ENCODE measurements at regions not wholly inside any gene's neighbourhood (a gene's known extent, or its start where the extent isn't known, plus 50 kb on each side); places are given as distances from the start of the nearest gene placed in this dataset.

DNA sequence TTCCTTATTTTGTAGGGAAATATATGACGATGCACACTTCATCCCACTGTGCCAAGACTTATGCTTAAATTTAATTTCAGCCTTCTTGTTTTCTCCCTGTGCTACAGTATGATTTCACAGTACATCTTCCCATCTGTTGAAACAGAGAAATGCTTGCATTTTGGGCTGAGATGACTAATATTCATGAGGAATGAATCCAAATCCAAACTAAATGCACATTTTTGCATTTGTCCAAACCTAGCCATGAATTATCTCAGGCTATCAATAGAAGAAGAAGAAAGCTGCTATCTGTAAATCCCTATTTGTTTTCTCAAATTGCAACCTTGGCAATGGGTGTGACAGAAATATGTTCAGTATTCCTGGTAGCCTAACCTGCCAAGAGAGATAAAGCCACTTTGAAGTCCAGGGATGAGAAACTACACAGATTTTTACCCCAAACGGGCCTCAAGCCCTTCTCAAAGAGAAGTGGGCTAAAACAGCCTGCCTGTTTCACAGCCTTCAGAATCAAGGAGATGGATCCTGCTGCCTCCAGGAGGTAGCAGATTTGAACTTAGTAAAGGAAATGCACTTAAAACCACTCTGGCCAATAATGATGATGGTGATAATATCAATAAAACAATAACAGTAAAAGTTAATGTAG is 306.9 kb upstream of the NT5C1B start:
- Histone ChIP-seq H3K79me2 (ENCODE audit: insufficient read depth, low read length) (no peaks in the 10 kb centered on the region), H3K4me2 (ENCODE audit: low read depth, low read length, poor library complexity, severe bottlenecking) (no peak overlapping the region), H3K4me3 (ENCODE audit: low read length, poor library complexity, severe bottlenecking) (no peak overlapping the region), H3K9me3 (ENCODE audit: insufficient read depth, low read depth, low read length) (no peaks in the 10 kb centered on the region), H3K9me2 (replicated peaks; ENCODE audit: low read depth, low read length) (no peaks in the 10 kb centered on the region), H3K9ac (ENCODE audit: low read depth, low read length, poor library complexity, severe bottlenecking) (no peak overlapping the region), H2AFZ (ENCODE audit: low read length) (no peak overlapping the region), H3K27me3 (ENCODE audit: insufficient read depth, low read length, poor library complexity, severe bottlenecking) (no peaks in the 10 kb centered on the region), H3K36me3 (ENCODE audit: insufficient read depth, low read length) (no peaks in the 10 kb centered on the region), H3K4me1 (ENCODE audit: insufficient read depth, low read length, poor library complexity, severe bottlenecking) (no peaks in the 10 kb centered on the region), H4K20me1 (ENCODE audit: insufficient read depth, low read length, poor library complexity, severe bottlenecking) (no peaks in the 10 kb centered on the region), H3F3A (ENCODE audit: low read depth) (no peaks in the 10 kb centered on the region)
- TF ChIP-seq EZH2phosphoT487 (IDR thresholded peaks at IDR 0.05; ENCODE audit: borderline replicate concordance), result no peak
- TF ChIP-seq, protein P1, sequence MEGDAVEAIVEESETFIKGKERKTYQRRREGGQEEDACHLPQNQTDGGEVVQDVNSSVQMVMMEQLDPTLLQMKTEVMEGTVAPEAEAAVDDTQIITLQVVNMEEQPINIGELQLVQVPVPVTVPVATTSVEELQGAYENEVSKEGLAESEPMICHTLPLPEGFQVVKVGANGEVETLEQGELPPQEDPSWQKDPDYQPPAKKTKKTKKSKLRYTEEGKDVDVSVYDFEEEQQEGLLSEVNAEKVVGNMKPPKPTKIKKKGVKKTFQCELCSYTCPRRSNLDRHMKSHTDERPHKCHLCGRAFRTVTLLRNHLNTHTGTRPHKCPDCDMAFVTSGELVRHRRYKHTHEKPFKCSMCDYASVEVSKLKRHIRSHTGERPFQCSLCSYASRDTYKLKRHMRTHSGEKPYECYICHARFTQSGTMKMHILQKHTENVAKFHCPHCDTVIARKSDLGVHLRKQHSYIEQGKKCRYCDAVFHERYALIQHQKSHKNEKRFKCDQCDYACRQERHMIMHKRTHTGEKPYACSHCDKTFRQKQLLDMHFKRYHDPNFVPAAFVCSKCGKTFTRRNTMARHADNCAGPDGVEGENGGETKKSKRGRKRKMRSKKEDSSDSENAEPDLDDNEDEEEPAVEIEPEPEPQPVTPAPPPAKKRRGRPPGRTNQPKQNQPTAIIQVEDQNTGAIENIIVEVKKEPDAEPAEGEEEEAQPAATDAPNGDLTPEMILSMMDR (conservative IDR thresholded peaks at IDR 0.05; ENCODE audit: low read length), result no peak

DNA sequence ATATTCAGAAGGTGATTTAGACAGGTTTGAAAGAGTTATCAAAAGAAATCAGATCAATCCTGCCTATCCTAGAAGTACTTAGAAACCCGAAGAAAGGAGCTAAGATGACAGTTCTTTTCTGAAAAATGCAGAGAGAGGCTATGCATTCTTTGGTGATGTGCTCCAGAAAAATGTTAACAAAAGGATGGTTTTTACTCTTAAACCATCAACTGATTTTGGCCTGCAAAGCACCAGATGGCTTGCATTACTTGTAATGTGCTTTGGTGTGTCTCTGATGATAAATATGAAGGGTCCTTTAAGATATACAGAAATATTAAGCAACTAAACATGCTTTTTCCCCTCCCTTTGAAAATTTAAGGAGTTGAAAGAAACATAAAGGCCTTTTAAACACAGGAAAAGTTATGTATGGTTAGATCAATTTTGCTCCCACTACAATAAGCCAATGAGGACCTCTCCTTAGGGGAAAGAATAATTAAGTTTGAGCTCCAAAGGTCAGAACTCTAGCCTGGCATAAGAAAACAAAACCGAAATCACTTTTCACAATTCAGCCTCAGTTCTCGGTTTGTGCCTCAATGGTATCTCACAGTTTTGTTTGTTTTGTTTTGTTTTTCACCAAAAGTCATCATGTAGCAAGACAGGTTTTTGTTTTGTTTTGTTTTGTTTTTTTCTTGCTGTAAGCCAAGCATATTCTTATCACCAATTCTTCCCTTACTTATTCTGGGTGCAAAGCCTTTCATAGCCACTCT is 302.4 kb upstream of the NT5C1B start:
- no peaks in the 10 kb centered on the region for H3K79me2 ChIP-seq (ENCODE audit: insufficient read depth, low read length)
- H3K9me2 ChIP-seq (replicated peaks; ENCODE audit: low read depth, low read length), result no peaks in the 10 kb centered on the region
- no peaks in the 10 kb centered on the region for H3K9me3 ChIP-seq (ENCODE audit: insufficient read depth, low read depth, low read length)
- H4K20me1 ChIP-seq (ENCODE audit: insufficient read depth, low read length, poor library complexity, severe bottlenecking), result no peaks in the 10 kb centered on the region
- no peak overlapping the region for H3K4me3 ChIP-seq (ENCODE audit: low read length, poor library complexity, severe bottlenecking)
- no peak overlapping the region for H3K4me2 ChIP-seq (ENCODE audit: low read depth, low read length, poor library complexity, severe bottlenecking)
- H2AFZ ChIP-seq (ENCODE audit: low read length), result no peak overlapping the region
- no peaks in the 10 kb centered on the region for H3K36me3 ChIP-seq (ENCODE audit: insufficient read depth, low read length)
- H3K9ac ChIP-seq (ENCODE audit: low read depth, low read length, poor library complexity, severe bottlenecking), result no peak overlapping the region
- H3K27me3 ChIP-seq (ENCODE audit: insufficient read depth, low read length, poor library complexity, severe bottlenecking), result no peaks in the 10 kb centered on the region
- no peak for TF ChIP-seq EZH2phosphoT487 (IDR thresholded peaks at IDR 0.05; ENCODE audit: borderline replicate concordance)
- TF ChIP-seq, protein P1 (conservative IDR thresholded peaks at IDR 0.05; ENCODE audit: low read length), result no peak
- H3K4me1 ChIP-seq (ENCODE audit: insufficient read depth, low read length, poor library complexity, severe bottlenecking), result no peaks in the 10 kb centered on the region
- H3F3A ChIP-seq (ENCODE audit: low read depth), result no peaks in the 10 kb centered on the region

DNA sequence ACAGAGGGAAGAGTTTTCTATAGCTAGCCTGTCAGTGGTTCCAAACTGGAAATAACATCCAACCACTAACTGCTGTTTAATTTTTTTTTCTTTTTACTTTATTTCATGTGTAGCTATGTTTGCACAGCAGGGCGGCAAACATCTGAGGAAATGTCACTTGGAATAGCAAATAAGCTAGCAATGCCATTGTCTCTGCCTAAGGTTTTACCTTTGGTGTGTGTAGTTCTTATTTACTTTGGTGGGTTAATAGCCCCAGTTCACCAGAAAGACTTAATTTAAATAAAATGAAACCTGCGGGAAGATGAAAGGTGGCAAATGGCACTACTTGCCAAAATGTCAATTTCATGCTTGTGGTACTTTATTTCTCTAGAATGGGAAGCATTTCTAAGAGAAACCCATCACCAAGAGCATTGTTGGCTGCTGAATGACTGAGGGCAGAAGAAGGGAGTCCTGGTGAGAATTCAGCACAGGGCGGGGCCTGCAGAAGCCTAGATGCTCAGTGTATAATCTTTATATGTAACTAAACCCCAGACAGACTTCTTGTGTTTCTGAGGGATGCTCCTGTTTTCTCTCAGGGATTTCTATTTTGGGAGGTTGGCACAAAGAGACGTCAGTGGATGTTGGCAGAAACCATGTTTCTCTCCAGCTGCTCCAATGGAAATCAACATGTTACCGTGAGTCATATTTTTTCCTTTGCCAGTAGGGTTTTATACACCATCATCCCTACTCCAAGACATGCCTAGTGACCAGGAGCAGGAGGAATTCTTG is 300.4 kb upstream of the NT5C1B start:
- no peaks in the 10 kb centered on the region for H3K9me3 ChIP-seq (ENCODE audit: insufficient read depth, low read depth, low read length)
- TF ChIP-seq, protein P1 (conservative IDR thresholded peaks at IDR 0.05; ENCODE audit: low read length), result no peak
- no peak for TF ChIP-seq EZH2phosphoT487 (IDR thresholded peaks at IDR 0.05; ENCODE audit: borderline replicate concordance)
- no peaks in the 10 kb centered on the region for H4K20me1 ChIP-seq (ENCODE audit: insufficient read depth, low read length, poor library complexity, severe bottlenecking)
- no peak overlapping the region for H2AFZ ChIP-seq (ENCODE audit: low read length)
- no peaks in the 10 kb centered on the region for H3K4me1 ChIP-seq (ENCODE audit: insufficient read depth, low read length, poor library complexity, severe bottlenecking)
- H3K9ac ChIP-seq (ENCODE audit: low read depth, low read length, poor library complexity, severe bottlenecking), result no peak overlapping the region
- no peaks in the 10 kb centered on the region for H3K9me2 ChIP-seq (replicated peaks; ENCODE audit: low read depth, low read length)
- H3F3A ChIP-seq (ENCODE audit: low read depth), result no peaks in the 10 kb centered on the region
- no peak overlapping the region for H3K4me2 ChIP-seq (ENCODE audit: low read depth, low read length, poor library complexity, severe bottlenecking)
- H3K79me2 ChIP-seq (ENCODE audit: insufficient read depth, low read length), result no peaks in the 10 kb centered on the region
- no peaks in the 10 kb centered on the region for H3K36me3 ChIP-seq (ENCODE audit: insufficient read depth, low read length)
- H3K27me3 ChIP-seq (ENCODE audit: insufficient read depth, low read length, poor library complexity, severe bottlenecking), result no peaks in the 10 kb centered on the region
- no peak overlapping the region for H3K4me3 ChIP-seq (ENCODE audit: low read length, poor library complexity, severe bottlenecking)

Measured in Loucy (cell line).